Trophoblast cell (in vitro differentiated cells and primary cell): ENCODE measurements at regions not wholly inside any gene's neighbourhood (a gene's known extent, or its start where the extent isn't known, plus 50 kb on each side); places are given as distances from the start of the nearest gene placed in this dataset.
A peak's percentile ranks its signal among the peaks of the same experiment; 100 is the strongest.

Experiments
- DNase-seq, 2 donors: peaks; one replicate each; pipeline ENCODE4 v3.0.0-alpha.2; 2016
- H2AFZ ChIP-seq: 2 replicates; pipeline ENCODE4 v1.6.1; 2013; ENCODE audit warnings: low read length, moderate library complexity, mild to moderate bottlenecking; ENCODE audit not compliant: insufficient read depth, poor library complexity
- H2AK5ac ChIP-seq: 2 replicates; pipeline ENCODE4 v1.6.1; 2013; ENCODE audit warnings: mild to moderate bottlenecking, low read length
- H2BK120ac ChIP-seq: 2 replicates; pipeline ENCODE4 v1.6.1; 2013; ENCODE audit warnings: low read length, mild to moderate bottlenecking, moderate library complexity; ENCODE audit not compliant: insufficient read depth, poor library complexity
- H2BK12ac ChIP-seq: 2 replicates; pipeline ENCODE4 v1.6.1; 2013; ENCODE audit warnings: mild to moderate bottlenecking, low read length, moderate library complexity
- H2BK5ac ChIP-seq: 2 replicates; pipeline ENCODE4 v1.6.1; 2013; ENCODE audit warnings: low read length, low read depth, moderate library complexity, mild to moderate bottlenecking; ENCODE audit not compliant: poor library complexity
- H3K14ac ChIP-seq: 2 replicates; pipeline ENCODE4 v1.6.1; 2013; ENCODE audit warnings: mild to moderate bottlenecking, low read length
- H3K18ac ChIP-seq: 2 replicates; pipeline ENCODE4 v1.6.1; 2013; ENCODE audit warnings: mild to moderate bottlenecking, low read length
- H3K23ac ChIP-seq: 2 replicates; pipeline ENCODE4 v1.6.1; 2013; ENCODE audit warnings: low read length
- H3K27ac ChIP-seq: 2 replicates; pipeline ENCODE4 v1.5.1; 2013; ENCODE audit warnings: low read depth, mild to moderate bottlenecking, inconsistent platforms, low read length, moderate library complexity
- H3K27me3 ChIP-seq: 2 replicates; pipeline ENCODE4 v1.6.1; 2013; ENCODE audit warnings: inconsistent platforms, mild to moderate bottlenecking, low read length, moderate library complexity; ENCODE audit not compliant: insufficient read depth
- H3K36me3 ChIP-seq, 2 experiments: 1 replicate in 1 of 2; 2 replicates in 1 of 2; pipeline ENCODE4 v1.6.1; 2013; ENCODE audit warnings: low read length in 2 of 2, mild to moderate bottlenecking in 2 of 2, moderate library complexity in 1 of 2; ENCODE audit not compliant: insufficient read depth in 2 of 2, control insufficient read depth in 1 of 2
- H3K4ac ChIP-seq: 2 replicates; pipeline ENCODE4 v1.6.1; 2013; ENCODE audit warnings: low read depth, mild to moderate bottlenecking, low read length, moderate library complexity
- H3K4me1 ChIP-seq, 2 experiments: 1 replicate in 1 of 2; 2 replicates in 1 of 2; pipeline ENCODE4 v1.6.1; 2013; ENCODE audit warnings: low read length in 2 of 2, mild to moderate bottlenecking in 2 of 2, moderate library complexity in 1 of 2; ENCODE audit not compliant: insufficient read depth in 2 of 2, control insufficient read depth in 1 of 2
- H3K4me2 ChIP-seq: 2 replicates; pipeline ENCODE4 v1.6.1; 2013; ENCODE audit warnings: inconsistent platforms, mild to moderate bottlenecking, low read length, moderate library complexity
- H3K4me3 ChIP-seq: 2 replicates; pipeline ENCODE4 v1.5.1; 2013; ENCODE audit warnings: mild to moderate bottlenecking, low read depth, low read length, inconsistent platforms
- H3K79me1 ChIP-seq: one replicate; pipeline ENCODE4 v1.6.1; 2013; ENCODE audit warnings: low read length
- H3K79me2 ChIP-seq: 2 replicates; pipeline ENCODE4 v1.6.1; 2013; ENCODE audit warnings: low read length, mild to moderate bottlenecking; ENCODE audit not compliant: control insufficient read depth, insufficient read depth, poor library complexity
- H3K9ac ChIP-seq: 2 replicates; pipeline ENCODE4 v1.6.1; 2013; ENCODE audit warnings: mild to moderate bottlenecking, low read length
- H3K9me3 ChIP-seq: 2 replicates; pipeline ENCODE4 v1.6.1; 2013; ENCODE audit warnings: low read depth, mild to moderate bottlenecking, control low read depth, inconsistent platforms, low read length; ENCODE audit not compliant: insufficient read depth
- H4K12ac ChIP-seq: 2 replicates; pipeline ENCODE4 v1.6.1; 2013; ENCODE audit warnings: low read depth, mild to moderate bottlenecking, low read length, moderate library complexity
- H4K8ac ChIP-seq: 2 replicates; pipeline ENCODE4 v1.6.1; 2013; ENCODE audit warnings: low read depth, mild to moderate bottlenecking, low read length, moderate library complexity
- H4K91ac ChIP-seq: one replicate; pipeline ENCODE4 v1.6.1; 2013; ENCODE audit warnings: low read depth, mild to moderate bottlenecking, low read length, moderate library complexity
- WGBS: extraction: QIAGEN DNeasy Blood & Tissue Kit; methylation state at CpG from one replicate; pipeline ENCODE4 v1.1.7; 2013; ENCODE audit warnings: missing lambda C conversion rate; ENCODE audit not compliant: insufficient read length, insufficient coverage; ENCODE audit errors: extremely low coverage; 5-methylcytosine and 5-hydroxymethylcytosine counted together

DNA sequence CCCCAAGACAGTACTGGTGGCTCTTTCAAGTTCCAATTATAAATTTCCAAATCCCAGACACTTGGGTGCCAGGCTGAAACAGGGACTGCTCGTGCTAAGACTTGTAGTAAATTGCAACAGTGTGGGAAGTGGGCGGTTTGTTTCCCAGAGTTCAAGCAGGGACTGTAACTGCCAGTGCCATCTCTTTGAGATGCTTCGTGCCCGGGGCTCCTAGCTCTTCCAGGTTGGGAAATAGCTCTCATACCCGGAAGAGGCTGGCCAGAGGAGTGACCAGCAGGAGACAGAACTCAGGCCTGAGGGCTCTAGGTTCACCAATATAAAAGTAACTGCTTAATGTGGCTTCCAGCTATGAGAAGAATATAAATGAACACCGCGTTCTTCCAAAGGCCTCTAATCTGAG lies 54.0 kb upstream of the NEO1 start:
- no peak overlapping the region for H2AK5ac ChIP-seq
- H2BK5ac ChIP-seq = no peak overlapping the region
- H3K18ac ChIP-seq = no peak overlapping the region
- no peaks in the 10 kb centered on the region for H3K9me3 ChIP-seq
- no peak overlapping the region for H3K27ac ChIP-seq
- no peak overlapping the region for H4K91ac ChIP-seq
- no CpG with 5 or more reads among the region's 7 CpGs for WGBS
- no peak overlapping the region for H3K9ac ChIP-seq
- no peak overlapping the region for H3K14ac ChIP-seq
- H4K12ac ChIP-seq = no peak overlapping the region
- H3K36me3 ChIP-seq = no peaks in the 10 kb centered on the region
- no peak overlapping the region for H3K4ac ChIP-seq
- no peak overlapping the region for H2BK12ac ChIP-seq
- H2BK120ac ChIP-seq = no peak overlapping the region
- H2AFZ ChIP-seq = no peak overlapping the region
- no peak overlapping the region for H3K4me2 ChIP-seq
- H3K79me2 ChIP-seq = no peaks in the 10 kb centered on the region
- H3K27me3 ChIP-seq = no peaks in the 10 kb centered on the region
- no peak overlapping the region for H3K23ac ChIP-seq
- no peaks in the 10 kb centered on the region for H3K4me1 ChIP-seq
- H3K4me3 ChIP-seq = no peak overlapping the region
- no peak overlapping the region for H4K8ac ChIP-seq
- DNase-seq = peak in 1 of 2 donors; percentile 17
- H3K79me1 ChIP-seq = no peaks in the 10 kb centered on the region

DNA sequence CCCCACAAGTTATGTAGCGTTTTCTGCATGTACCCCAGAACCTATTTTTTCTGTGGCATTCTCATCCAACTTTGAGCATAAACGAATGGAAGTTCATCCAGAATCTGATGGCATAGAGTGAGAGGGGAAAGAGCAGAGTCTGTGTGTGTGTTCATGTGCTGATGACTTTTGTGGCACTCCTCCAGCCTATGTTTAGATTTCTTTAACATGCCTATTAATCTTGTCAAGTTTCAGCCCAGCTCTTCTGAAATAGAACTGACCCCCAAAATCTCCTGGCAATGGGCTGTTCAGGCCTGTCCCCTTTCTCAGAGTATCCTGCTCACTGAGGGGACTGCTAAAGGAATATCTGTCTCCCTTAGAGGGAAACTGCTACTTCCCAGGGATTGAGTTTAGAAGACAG lies 56.4 kb upstream of the NEO1 start:
- Histone ChIP-seq H3K79me2 (no peaks in the 10 kb centered on the region), H2BK12ac (no peak overlapping the region), H3K27me3 (no peaks in the 10 kb centered on the region), H3K18ac (no peak overlapping the region), H4K91ac (no peak overlapping the region), H3K79me1 (no peaks in the 10 kb centered on the region), H4K8ac (no peak overlapping the region), H2AFZ (no peak overlapping the region), H3K4me3 (no peak overlapping the region), H3K9ac (no peak overlapping the region), H3K23ac (no peak overlapping the region), H3K4me2 (no peak overlapping the region), H2BK5ac (no peak overlapping the region), H3K14ac (no peak overlapping the region), H3K9me3 (no peaks in the 10 kb centered on the region), H2AK5ac (no peak overlapping the region), H3K27ac (no peak overlapping the region), H4K12ac (no peak overlapping the region), H3K4ac (no peak overlapping the region), H3K36me3 (no peaks in the 10 kb centered on the region), H2BK120ac (no peak overlapping the region), H3K4me1 (no peaks in the 10 kb centered on the region)
- no peak for DNase-seq
- no CpG with 5 or more reads among the region's 2 CpGs for WGBS

DNA sequence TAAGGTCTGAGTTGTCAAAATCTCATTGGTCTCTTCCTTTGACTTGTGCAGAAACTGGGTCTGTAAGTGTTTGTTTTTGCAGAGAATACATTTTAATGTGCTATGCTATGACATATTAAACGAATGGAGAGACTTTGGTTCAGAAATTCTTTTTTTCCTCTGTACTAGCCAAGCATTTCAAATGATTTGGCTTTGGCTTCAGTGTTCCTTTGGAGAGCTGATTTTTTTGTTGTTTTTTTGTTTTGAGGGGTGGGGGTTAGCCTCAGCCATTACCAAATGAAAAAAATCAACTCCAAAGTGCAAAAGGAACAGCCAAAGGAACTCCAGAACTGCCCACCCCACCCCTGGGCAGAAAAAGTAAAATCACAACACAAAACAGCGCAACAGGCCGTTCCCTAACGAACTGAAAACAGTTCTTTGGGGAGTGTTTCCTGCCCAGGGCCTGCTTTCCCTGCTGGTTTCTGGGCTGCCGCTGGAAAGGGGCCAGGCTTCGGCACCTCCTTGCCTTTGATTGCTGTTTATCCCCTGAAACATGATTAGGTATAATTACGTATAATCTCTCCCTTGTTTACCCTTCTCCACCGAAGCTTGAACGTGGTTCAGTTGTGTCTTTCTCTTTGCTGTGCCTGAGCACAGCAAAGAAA lies 57.6 kb upstream of the NEO1 start:
- WGBS = no CpG with 5 or more reads among the region's 9 CpGs
- no peak overlapping the region for H3K14ac ChIP-seq
- H3K18ac ChIP-seq = no peak overlapping the region

DNA sequence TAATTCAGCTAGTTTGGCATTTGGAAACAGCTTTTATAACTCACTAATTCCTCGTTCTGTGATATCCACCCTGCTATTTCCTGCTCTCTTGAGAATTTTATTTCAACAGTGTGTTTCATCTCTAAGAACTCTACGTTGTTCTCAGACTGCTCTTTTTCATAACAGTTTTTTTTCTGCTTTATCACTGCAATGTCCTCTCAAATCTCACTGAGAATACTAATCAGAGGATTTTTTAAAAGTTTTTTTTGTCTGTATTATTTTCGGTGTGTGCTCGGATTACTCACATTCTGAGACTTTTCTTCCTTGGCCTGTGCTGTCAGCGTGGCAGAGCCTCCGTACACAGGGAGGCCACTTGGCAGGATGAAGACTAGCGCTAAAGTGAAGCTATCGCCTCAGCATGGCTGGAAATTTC lies 59.4 kb upstream of the NEO1 start:
- H3K23ac ChIP-seq = no peak overlapping the region
- H3K27me3 ChIP-seq = no peaks in the 10 kb centered on the region
- H4K8ac ChIP-seq = no peak overlapping the region

More for the DNA sequence above, 57.6 kb upstream of the NEO1 start:
- no peaks in the 10 kb centered on the region for H3K9me3 ChIP-seq
- H3K4ac ChIP-seq = no peak overlapping the region
- no peak overlapping the region for H4K12ac ChIP-seq
- no peak overlapping the region for H3K4me3 ChIP-seq
- no peak overlapping the region for H3K9ac ChIP-seq
- no peak overlapping the region for H3K27ac ChIP-seq
- H3K4me1 ChIP-seq = no peaks in the 10 kb centered on the region
- H2BK5ac ChIP-seq = no peak overlapping the region
- no peak overlapping the region for H4K91ac ChIP-seq
- no peaks in the 10 kb centered on the region for H3K79me1 ChIP-seq
- no peak overlapping the region for H3K4me2 ChIP-seq
- H3K27me3 ChIP-seq = no peaks in the 10 kb centered on the region
- no peak overlapping the region for H2AK5ac ChIP-seq
- H3K23ac ChIP-seq = no peak overlapping the region
- no peaks in the 10 kb centered on the region for H3K79me2 ChIP-seq
- H2AFZ ChIP-seq = no peak overlapping the region
- H4K8ac ChIP-seq = no peak overlapping the region
- no peak overlapping the region for H2BK120ac ChIP-seq
- no peak overlapping the region for H2BK12ac ChIP-seq
- no peaks in the 10 kb centered on the region for H3K36me3 ChIP-seq
- DNase-seq = no peak

More for the DNA sequence above, 59.4 kb upstream of the NEO1 start:
- H4K91ac ChIP-seq = no peak overlapping the region
- H2AFZ ChIP-seq = no peak overlapping the region
- no peak overlapping the region for H3K9ac ChIP-seq
- no peaks in the 10 kb centered on the region for H3K36me3 ChIP-seq
- H3K4me1 ChIP-seq = no peaks in the 10 kb centered on the region
- no CpG with 5 or more reads among the region's 8 CpGs for WGBS
- H3K79me1 ChIP-seq = no peaks in the 10 kb centered on the region
- no peak overlapping the region for H2AK5ac ChIP-seq
- no peak overlapping the region for H3K4me3 ChIP-seq
- H2BK12ac ChIP-seq = no peak overlapping the region
- no peak overlapping the region for H3K27ac ChIP-seq
- H3K79me2 ChIP-seq = no peaks in the 10 kb centered on the region
- DNase-seq = no peak
- H3K14ac ChIP-seq = no peak overlapping the region
- H3K9me3 ChIP-seq = no peaks in the 10 kb centered on the region
- no peak overlapping the region for H3K18ac ChIP-seq
- no peak overlapping the region for H3K4ac ChIP-seq
- H2BK5ac ChIP-seq = no peak overlapping the region
- no peak overlapping the region for H3K4me2 ChIP-seq
- H4K12ac ChIP-seq = no peak overlapping the region
- H2BK120ac ChIP-seq = no peak overlapping the region
